ENCODE measurements at regions not wholly inside any gene's neighbourhood (a gene's known extent, or its start where the extent isn't known, plus 50 kb on each side); places are given as distances from the start of the nearest gene placed in this dataset.

DNA sequence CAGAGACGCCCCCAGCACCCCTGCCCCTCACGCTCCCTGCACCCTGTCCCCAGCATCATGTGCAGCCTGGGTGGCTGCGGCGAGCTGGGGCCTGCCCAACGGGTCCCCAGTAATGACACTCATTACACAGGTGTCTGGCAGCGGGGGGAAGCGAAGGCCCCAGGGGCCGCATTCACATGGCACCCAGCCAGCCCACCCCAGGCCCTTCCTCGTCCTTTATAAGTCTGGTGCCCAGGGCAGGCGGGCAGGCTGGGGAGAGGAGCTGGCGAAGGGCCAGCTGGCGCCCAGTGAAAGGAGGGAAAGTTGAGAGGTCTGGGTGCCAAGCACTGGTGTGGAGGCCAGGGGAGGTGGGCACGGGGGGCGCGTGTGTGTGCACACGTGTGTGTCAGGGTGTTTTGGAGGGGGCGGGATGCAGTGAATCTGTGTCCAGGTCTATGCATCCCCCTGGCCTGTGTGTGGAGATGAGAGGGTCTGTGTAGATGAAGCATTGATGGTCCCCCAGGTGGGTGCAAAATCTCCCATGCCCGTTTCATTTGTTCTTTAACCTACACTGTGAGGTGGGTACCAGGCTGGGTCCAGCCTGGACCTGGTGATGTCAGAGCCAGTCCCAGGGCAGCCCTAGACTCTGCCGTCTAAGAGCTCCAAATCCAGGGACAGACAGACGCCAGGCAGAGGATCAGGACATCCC, 105.3 kb downstream of the CEBPB start:
- H3K4me1 Mint-ChIP-seq: peaks cover 24% of the 10 kb centered on the region
- H3K4me3 Mint-ChIP-seq: no peak overlapping the region
- no peaks in the 10 kb centered on the region for H3K36me3 Mint-ChIP-seq
- no peak overlapping the region for H3K27ac Mint-ChIP-seq
- no peaks in the 10 kb centered on the region for H3K9me3 Mint-ChIP-seq
- ATAC-seq: peak; percentile 13
- H3K27me3 Mint-ChIP-seq: peaks cover 53% of the 10 kb centered on the region

DNA sequence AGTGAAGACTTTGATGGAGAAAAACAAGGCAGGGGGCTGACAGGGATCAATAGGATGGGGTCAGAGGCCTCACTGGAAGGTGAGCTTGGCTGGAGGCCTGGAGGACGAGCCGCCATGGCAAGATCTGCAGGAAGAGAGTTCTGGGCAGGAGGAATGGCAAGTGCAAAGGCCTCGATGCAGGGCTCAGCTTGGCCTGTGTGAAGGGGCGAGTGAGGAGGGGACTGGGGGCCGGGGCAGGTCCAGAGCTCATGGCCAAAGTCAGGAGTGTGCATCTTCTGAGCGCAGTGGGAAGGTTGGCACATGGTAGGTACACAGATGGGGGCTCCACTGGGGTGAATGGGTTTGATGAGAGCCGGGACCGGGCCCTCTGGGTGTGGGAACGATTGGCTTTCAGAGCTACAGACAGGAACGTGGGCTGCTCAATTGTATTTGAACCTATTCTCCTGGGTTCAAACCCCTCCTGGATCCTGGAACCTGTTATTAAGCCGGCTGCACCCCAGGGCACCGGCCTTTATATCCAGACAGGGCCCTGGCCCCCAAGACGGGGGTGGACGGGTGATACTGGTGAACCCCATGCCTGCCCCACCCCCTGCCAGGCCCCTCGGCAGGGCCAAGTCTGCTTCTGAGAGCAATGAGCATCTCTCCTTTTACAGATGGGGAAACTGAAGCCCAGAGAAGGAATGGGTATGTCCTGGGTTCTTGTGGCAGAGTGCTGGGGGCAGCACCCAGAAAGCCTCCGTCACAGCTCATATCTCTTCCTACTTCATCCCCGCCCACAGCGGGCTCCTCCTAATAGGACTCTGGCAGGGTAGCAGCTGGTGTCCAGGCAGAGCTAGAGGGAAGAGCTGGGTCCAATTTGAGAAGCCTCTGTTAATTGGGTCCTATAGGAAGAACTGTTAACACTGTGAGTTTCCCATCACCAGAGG, 106.1 kb downstream of the CEBPB start:
- Mint-ChIP-seq H3K27me3 (peaks cover 54% of the 10 kb centered on the region), H3K9me3 (no peaks in the 10 kb centered on the region), H3K36me3 (no peaks in the 10 kb centered on the region), H3K4me3 (no peak overlapping the region), H3K27ac (no peak overlapping the region), H3K4me1 (peaks cover 24% of the 10 kb centered on the region)
- peak; percentile 10 for ATAC-seq

- Mint-ChIP-seq H3K36me3 (no peaks in the 10 kb centered on the region), H3K9me3 (no peaks in the 10 kb centered on the region), H3K4me3 (no peak overlapping the region), H3K4me1 (peaks cover 24% of the 10 kb centered on the region), H3K27ac (no peak overlapping the region), H3K27me3 (peaks cover 54% of the 10 kb centered on the region)
- ATAC-seq: no peak
Measured at GRCh38 chr20:50297498-50298376, 107.1 kb downstream of the CEBPB start.

DNA sequence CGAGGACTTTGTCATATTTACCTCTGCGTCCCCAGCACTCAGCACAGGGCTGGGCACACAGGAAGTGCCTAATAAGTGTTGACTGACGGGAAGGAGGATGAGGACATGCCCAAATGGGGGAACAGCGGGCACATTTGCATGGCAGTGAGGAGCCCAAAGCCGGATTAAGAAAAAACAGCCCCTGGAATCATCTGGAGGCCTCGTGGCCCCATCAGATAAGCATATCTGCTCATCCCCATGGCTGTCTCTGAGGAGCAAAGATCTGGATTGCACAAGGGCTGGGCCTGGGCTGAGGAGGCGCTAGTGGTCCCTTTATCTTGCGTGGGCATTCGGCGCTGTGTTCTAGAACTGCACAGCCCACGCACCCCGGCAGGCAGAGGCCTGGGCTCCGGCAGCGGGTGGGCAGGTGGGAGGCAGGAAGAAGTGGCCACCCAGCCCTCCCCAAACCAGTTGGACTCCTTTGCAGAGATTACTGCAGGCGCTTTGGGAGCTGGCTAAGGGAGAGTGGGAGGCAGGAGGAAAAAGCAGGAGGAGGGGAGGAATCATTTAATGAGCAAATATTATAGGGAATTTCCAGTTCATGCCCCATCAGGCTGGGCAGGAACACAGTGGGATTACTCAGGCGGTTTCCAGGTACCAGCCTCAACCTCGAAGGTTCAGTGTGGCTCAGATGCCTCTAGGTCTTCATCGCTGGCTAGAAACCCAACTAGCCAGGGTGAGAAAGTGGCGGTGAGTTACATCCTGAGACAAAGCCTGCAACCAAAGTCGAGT, 108.1 kb downstream of the CEBPB start:
- H3K4me3 Mint-ChIP-seq: no peak overlapping the region
- no peak for ATAC-seq
- H3K9me3 Mint-ChIP-seq: no peaks in the 10 kb centered on the region
- H3K36me3 Mint-ChIP-seq: no peaks in the 10 kb centered on the region
- H3K27ac Mint-ChIP-seq: no peak overlapping the region
- peaks cover 24% of the 10 kb centered on the region for H3K4me1 Mint-ChIP-seq
- peaks cover 50% of the 10 kb centered on the region for H3K27me3 Mint-ChIP-seq

DNA sequence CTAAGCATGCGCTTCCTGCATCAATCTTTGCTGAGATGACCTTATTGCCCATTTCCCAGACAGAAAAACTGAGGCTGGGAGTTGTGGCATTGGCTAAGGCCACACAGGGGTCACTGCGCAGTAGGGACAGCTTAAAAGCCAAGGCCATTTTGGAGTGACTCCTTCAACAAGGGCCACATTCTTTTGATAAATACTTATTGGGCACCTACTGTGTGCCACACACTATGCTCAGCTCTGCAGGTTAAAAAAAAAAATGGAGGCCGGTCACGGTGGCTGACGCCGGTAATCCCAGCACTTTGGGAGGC, 108.6 kb downstream of the CEBPB start:
- H3K36me3 Mint-ChIP-seq: no peaks in the 10 kb centered on the region
- no peaks in the 10 kb centered on the region for H3K9me3 Mint-ChIP-seq
- ATAC-seq: no peak
- H3K4me1 Mint-ChIP-seq: peaks cover 24% of the 10 kb centered on the region
- no peak overlapping the region for H3K27ac Mint-ChIP-seq
- no peak overlapping the region for H3K4me3 Mint-ChIP-seq
- H3K27me3 Mint-ChIP-seq: peaks cover 45% of the 10 kb centered on the region

DNA sequence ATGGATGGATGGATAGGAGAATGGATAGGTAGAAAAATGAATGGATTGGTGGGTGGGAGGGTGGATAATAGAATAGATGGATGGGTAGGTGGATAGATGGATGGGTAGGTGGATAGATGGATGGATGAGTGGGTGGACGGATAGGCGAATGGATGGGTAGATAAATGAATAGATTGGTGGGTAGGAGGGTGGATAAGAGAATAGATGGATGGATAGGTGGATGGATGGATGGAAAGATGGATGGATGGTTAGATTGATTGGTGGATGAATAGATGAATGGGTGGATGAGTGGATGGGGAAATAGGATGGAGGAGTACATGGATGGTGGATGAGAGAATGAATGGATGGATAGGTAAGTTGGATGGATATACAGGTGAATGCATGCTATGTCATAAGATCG, 110.5 kb downstream of the CEBPB start:
- ATAC-seq: no peak
- H3K4me1 Mint-ChIP-seq: peaks cover 19% of the 10 kb centered on the region
- H3K27me3 Mint-ChIP-seq: peaks cover 35% of the 10 kb centered on the region
- H3K9me3 Mint-ChIP-seq: no peaks in the 10 kb centered on the region
- H3K4me3 Mint-ChIP-seq: no peak overlapping the region
- H3K27ac Mint-ChIP-seq: no peak overlapping the region
- H3K36me3 Mint-ChIP-seq: no peaks in the 10 kb centered on the region

GRCh38 chr20:50301712-50302111, 111.1 kb downstream of the CEBPB start:
- no peak overlapping the region for H3K27ac Mint-ChIP-seq
- H3K4me3 Mint-ChIP-seq: no peak overlapping the region
- peaks cover 14% of the 10 kb centered on the region for H3K4me1 Mint-ChIP-seq
- H3K27me3 Mint-ChIP-seq: peaks cover 40% of the 10 kb centered on the region
- ATAC-seq: no peak
- no peaks in the 10 kb centered on the region for H3K9me3 Mint-ChIP-seq
- H3K36me3 Mint-ChIP-seq: no peaks in the 10 kb centered on the region

- Mint-ChIP-seq H3K27me3 (peaks cover 43% of the 10 kb centered on the region), H3K9me3 (no peaks in the 10 kb centered on the region), H3K36me3 (no peaks in the 10 kb centered on the region), H3K4me1 (peaks cover 8% of the 10 kb centered on the region), H3K4me3 (no peak overlapping the region), H3K27ac (no peak overlapping the region)
- ATAC-seq: no peak
Measured at GRCh38 chr20:50302341-50303057, 111.9 kb downstream of the CEBPB start.

- ATAC-seq: no peak
- no peak overlapping the region for H3K27ac Mint-ChIP-seq
- no peak overlapping the region for H3K4me3 Mint-ChIP-seq
- H3K27me3 Mint-ChIP-seq: peaks cover 33% of the 10 kb centered on the region
- H3K4me1 Mint-ChIP-seq: no peaks in the 10 kb centered on the region
- H3K9me3 Mint-ChIP-seq: no peaks in the 10 kb centered on the region
- H3K36me3 Mint-ChIP-seq: no peaks in the 10 kb centered on the region
Measured at GRCh38 chr20:50303573-50304500, 113.2 kb downstream of the CEBPB start.

GRCh38 chr20:50304501-50304856, 113.8 kb downstream of the CEBPB start:
- no peak overlapping the region for H3K4me3 Mint-ChIP-seq
- no peaks in the 10 kb centered on the region for H3K4me1 Mint-ChIP-seq
- H3K9me3 Mint-ChIP-seq: no peaks in the 10 kb centered on the region
- no peaks in the 10 kb centered on the region for H3K36me3 Mint-ChIP-seq
- no peak for ATAC-seq
- peaks cover 33% of the 10 kb centered on the region for H3K27me3 Mint-ChIP-seq
- no peak overlapping the region for H3K27ac Mint-ChIP-seq

DNA sequence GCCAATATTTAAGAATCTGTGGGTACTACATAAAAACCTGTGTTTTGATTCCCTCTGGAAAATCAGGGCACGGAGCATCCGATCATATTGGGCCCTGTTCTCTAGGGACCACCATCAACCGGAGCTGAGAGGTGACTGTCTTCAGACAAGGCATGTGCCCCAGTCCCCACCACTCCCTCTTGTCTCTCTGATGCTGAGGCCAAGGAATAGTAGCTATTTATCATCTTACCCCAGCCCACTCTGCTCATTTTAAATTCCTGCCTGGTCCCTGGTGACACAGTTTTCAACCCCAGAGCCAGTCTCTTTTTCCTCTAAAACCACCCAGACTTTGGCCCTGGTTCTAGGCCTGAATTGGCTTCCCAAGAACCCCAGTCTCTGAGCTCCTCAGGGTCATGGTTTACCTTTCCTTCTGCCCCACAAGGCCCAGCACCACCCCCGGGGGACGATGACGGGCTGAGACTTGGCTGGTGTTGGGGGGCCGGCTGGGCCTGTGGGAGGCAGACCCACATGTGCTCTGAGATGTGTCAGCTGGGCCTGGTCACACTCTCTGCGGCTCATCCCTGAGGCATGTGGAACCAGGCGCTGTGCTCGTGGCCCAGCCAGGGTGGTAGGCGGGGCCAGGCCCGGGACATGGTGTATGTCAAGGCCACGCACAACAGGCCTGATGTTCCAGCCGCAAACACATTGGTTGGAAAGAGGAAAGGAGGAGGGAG, 114.4 kb downstream of the CEBPB start:
- Mint-ChIP-seq H3K27me3 (peaks cover 36% of the 10 kb centered on the region), H3K36me3 (no peaks in the 10 kb centered on the region), H3K27ac (no peak overlapping the region), H3K9me3 (no peaks in the 10 kb centered on the region), H3K4me1 (no peaks in the 10 kb centered on the region), H3K4me3 (no peak overlapping the region)
- ATAC-seq: no peak

DNA sequence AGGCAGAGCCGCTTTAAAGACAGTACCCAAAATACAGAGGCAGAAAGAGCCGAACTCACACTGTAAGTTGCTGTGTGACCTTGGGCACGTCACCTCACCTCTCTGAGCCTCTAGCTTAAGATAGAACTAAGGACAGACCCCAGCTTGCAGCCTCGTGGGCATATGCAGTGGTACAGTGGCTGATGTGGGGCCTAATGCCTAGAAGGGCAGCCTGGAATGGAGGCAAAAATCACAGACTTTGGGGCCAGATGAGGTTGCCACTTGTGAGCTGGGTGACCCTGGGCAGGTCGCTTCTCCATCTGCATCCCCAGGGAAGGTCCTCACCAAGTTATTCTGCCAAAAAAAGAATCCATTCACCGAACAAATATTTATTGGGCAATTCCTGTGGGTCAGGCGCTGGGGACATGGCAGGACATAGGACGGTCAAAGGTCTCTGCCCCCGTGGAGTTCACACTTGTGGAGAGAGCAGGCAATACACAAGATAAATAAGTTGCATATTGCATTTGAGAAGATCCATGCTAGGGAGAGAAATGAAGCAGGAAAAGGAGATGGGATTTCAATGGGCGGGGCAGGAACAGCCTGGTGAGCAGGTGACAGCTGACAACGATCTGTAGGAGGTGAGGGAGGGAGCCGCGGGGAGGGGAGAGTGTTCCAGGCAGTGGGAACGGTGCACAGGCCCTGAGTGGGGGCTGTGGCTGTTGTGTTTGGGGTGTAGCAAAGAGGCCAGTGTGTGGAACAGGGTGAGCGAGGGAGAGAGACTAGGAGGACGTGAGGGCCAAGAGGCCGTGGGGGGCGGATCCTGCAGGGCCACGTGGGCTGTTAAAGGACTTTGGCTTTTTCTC, 115.2 kb downstream of the CEBPB start:
- no peaks in the 10 kb centered on the region for H3K4me1 Mint-ChIP-seq
- no peaks in the 10 kb centered on the region for H3K36me3 Mint-ChIP-seq
- peaks cover 36% of the 10 kb centered on the region for H3K27me3 Mint-ChIP-seq
- no peak overlapping the region for H3K27ac Mint-ChIP-seq
- H3K4me3 Mint-ChIP-seq: no peak overlapping the region
- no peak for ATAC-seq
- H3K9me3 Mint-ChIP-seq: no peaks in the 10 kb centered on the region
